ENCODE measurements at regions not wholly inside any gene's neighbourhood (a gene's known extent, or its start where the extent isn't known, plus 50 kb on each side); places are given as distances from the start of the nearest gene placed in this dataset.
"Not testable (repeated sequence)": the region's sequence is repeated elsewhere in the genome, so short reads cannot be mapped to it uniquely, and the experiment has no call there.

DNA sequence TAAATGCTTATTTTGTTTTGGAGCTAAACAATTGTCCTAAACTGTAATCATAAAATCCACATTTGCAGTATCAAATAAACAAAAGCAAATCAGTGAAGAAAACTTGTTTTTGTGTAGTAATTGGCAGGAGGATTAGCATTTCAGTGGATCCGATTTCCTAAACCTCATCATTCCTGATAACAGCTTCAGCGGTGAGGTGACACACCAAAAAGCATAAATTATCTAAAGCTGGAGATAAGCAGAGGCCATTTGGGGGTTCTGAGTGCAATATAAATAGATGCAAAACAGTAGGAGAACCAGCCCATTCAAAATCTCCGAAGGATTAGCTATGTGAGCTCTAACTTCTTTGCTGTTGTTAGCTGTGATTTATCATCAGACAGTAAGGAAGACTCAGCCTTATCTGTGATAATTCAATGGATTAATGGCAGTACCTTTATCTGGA lies 235.8 kb downstream of the EPHA7 start:
- Histone ChIP-seq H3K9ac (ENCODE audit: low read depth, low read length) (no peak overlapping the region), H3K4me3 (ENCODE audit: low read depth, low read length) (no peak overlapping the region), H3K36me3 (ENCODE audit: control insufficient read depth, insufficient read depth, low read length) (no peaks in the 10 kb centered on the region), H3K9me3 (ENCODE audit: control insufficient read depth, insufficient read depth, low read length) (no peaks in the 10 kb centered on the region), H3K4me1 (ENCODE audit: control insufficient read depth, insufficient read depth, low read length) (peaks cover 7% of the 10 kb centered on the region), H3K27me3 (ENCODE audit: control insufficient read depth, insufficient read depth, low read length) (no peaks in the 10 kb centered on the region)

DNA sequence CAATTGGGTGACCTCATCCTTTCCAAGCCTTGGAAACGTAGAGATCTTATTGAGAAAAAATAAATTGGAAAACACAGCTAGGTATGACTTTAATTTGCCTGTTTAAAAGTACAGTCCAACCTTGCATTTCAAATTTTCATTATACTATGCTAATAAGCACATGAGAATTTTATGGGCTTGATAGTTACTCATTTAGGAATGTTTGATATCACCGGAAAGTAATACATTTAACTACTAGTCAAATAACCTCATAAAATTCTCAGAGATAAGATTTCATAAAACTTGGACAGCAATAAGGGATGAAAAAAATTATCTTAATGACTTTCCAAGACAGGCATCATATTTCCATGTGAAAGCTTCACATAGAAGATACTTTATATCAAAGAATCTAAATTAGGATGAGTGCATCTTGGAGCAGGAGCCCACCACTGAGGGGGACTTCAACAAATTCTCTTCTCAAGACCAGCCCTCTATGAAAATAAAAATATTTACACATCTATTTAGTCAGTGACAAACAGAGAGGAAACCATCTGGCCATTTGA lies 236.3 kb downstream of the EPHA7 start:
- no peak overlapping the region for H3K9ac ChIP-seq (ENCODE audit: low read depth, low read length)
- no peaks in the 10 kb centered on the region for H3K27me3 ChIP-seq (ENCODE audit: control insufficient read depth, insufficient read depth, low read length)
- no peaks in the 10 kb centered on the region for H3K36me3 ChIP-seq (ENCODE audit: control insufficient read depth, insufficient read depth, low read length)
- H3K4me1 ChIP-seq (ENCODE audit: control insufficient read depth, insufficient read depth, low read length) = peaks cover 7% of the 10 kb centered on the region
- H3K9me3 ChIP-seq (ENCODE audit: control insufficient read depth, insufficient read depth, low read length) = no peaks in the 10 kb centered on the region
- H3K4me3 ChIP-seq (ENCODE audit: low read depth, low read length) = no peak overlapping the region

DNA sequence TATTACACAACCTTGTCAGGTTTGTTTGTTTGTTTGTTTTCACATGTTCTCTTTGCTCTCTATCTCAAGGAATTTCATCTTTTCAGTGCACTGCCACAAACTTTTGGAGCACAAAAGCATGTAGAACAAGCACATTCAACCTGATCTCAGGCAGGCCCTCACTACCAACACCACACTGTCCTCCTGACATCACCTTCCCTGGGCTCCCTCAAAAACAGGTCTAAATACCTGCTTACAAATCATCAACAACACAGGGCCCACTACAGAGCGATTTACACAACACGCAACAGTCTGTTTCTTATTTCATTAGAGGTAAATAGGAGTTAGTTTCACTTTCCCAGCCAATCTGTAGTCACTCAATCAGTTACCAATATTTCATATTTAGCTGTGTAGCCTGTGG lies 241.4 kb downstream of the EPHA7 start:
- Histone ChIP-seq H3K27me3 (ENCODE audit: control insufficient read depth, insufficient read depth, low read length) (no peaks in the 10 kb centered on the region), H3K4me3 (ENCODE audit: low read depth, low read length) (no peak overlapping the region), H3K9ac (ENCODE audit: low read depth, low read length) (no peak overlapping the region), H3K4me1 (ENCODE audit: control insufficient read depth, insufficient read depth, low read length) (peaks cover 16% of the 10 kb centered on the region), H3K36me3 (ENCODE audit: control insufficient read depth, insufficient read depth, low read length) (no peaks in the 10 kb centered on the region), H3K9me3 (ENCODE audit: control insufficient read depth, insufficient read depth, low read length) (no peaks in the 10 kb centered on the region)

DNA sequence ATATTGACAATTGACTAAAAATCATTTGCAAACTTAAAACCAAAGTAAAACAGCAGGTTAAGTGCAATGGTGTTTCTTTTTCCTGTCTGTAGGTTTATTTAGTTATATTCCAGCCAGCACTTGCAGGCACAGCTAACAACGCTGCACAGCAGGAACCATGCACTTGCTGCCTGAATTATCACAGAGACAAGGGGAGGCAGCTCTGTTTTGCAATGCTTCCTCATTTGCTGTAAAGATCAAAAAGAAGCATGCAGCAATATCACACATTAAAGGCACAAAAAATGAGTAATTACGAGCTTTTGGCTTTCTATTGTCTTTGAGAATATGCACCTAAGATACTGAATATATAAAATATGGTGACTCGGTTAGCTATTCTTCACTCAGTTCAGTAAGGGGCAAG lies 241.9 kb downstream of the EPHA7 start:
- no peaks in the 10 kb centered on the region for H3K36me3 ChIP-seq (ENCODE audit: control insufficient read depth, insufficient read depth, low read length)
- H3K4me1 ChIP-seq (ENCODE audit: control insufficient read depth, insufficient read depth, low read length) = peaks cover 20% of the 10 kb centered on the region
- H3K27me3 ChIP-seq (ENCODE audit: control insufficient read depth, insufficient read depth, low read length) = no peaks in the 10 kb centered on the region
- H3K9me3 ChIP-seq (ENCODE audit: control insufficient read depth, insufficient read depth, low read length) = no peaks in the 10 kb centered on the region
- no peak overlapping the region for H3K4me3 ChIP-seq (ENCODE audit: low read depth, low read length)
- H3K9ac ChIP-seq (ENCODE audit: low read depth, low read length) = no peak overlapping the region

DNA sequence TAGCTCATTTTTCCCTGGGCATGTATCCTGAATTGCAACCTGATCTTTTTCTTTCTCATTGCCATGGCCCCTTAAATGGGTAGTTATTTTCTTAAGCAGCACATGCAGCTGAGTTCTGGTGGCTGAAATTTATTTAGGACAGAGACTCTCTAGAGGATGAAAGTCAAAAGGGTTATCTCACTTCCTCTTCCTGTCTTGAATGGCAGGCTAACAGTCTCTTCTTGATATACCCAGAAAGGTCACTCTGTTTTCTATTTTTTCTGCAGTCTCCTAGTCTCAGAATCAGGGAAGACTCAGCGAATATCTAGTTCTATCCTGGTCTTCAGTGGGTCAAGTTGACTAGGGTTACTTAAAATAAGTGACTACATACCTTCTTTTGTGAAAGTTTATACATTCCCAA lies 243.3 kb downstream of the EPHA7 start:
- Histone ChIP-seq H3K9ac (ENCODE audit: low read depth, low read length) (no peak overlapping the region), H3K4me1 (ENCODE audit: control insufficient read depth, insufficient read depth, low read length) (peaks cover 20% of the 10 kb centered on the region), H3K9me3 (ENCODE audit: control insufficient read depth, insufficient read depth, low read length) (no peaks in the 10 kb centered on the region), H3K4me3 (ENCODE audit: low read depth, low read length) (no peak overlapping the region), H3K36me3 (ENCODE audit: control insufficient read depth, insufficient read depth, low read length) (no peaks in the 10 kb centered on the region), H3K27me3 (ENCODE audit: control insufficient read depth, insufficient read depth, low read length) (no peaks in the 10 kb centered on the region)

DNA sequence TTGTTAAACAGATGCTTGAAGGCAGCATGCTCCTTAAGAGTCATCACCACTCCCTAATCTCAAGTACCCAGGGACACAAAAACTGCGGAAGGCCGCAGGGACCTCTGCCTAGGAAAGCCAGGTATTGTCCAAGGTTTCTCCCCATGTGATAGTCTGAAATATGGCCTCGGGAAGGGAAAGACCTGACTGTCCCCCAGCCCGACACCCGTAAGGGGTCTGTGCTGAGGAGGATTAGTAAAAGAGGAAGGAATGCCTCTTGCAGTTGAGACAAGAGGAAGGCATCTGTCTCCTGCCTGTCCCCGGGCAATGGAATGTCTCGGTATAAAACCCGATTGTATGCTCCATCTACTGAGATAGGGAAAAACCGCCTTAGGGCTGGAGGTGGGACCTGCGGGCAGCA lies 245.8 kb downstream of the EPHA7 start:
- H3K36me3 ChIP-seq (ENCODE audit: control insufficient read depth, insufficient read depth, low read length); H3K9me3 ChIP-seq (ENCODE audit: control insufficient read depth, insufficient read depth, low read length); H3K4me3 ChIP-seq (ENCODE audit: low read depth, low read length); H3K27me3 ChIP-seq (ENCODE audit: control insufficient read depth, insufficient read depth, low read length); H3K9ac ChIP-seq (ENCODE audit: low read depth, low read length): not testable (repeated sequence)
- H3K4me1 ChIP-seq (ENCODE audit: control insufficient read depth, insufficient read depth, low read length) = peaks cover 19% of the 10 kb centered on the region

DNA sequence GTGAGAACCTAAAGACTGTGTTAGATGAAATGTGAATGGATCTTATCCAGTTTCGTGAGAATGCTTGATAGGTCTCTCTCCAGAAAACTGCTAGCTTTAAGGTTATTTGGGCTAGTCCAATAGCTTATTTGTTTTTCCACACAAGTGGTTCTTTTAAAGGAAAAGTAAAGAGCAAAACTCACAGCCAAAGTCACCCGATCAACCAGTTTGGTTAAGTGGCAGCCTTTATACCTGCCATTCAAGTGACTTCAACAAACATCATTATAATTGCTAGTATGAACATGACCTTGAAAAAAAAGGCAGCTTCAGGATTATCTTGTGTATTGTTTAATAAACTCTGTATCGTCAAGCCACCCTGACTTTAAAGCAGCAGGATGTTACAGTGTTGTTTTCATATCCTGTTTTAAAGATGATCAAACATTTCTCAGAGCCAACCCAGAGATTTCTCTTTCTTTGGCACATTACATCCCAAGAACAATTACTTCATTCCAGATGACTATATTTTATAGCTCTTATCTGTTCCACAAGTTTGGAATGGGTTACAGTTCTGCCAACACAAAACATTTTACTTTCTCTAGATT lies 253.4 kb downstream of the EPHA7 start:
- Histone ChIP-seq H3K27me3 (ENCODE audit: control insufficient read depth, insufficient read depth, low read length) (no peaks in the 10 kb centered on the region), H3K4me1 (ENCODE audit: control insufficient read depth, insufficient read depth, low read length) (peaks cover 3% of the 10 kb centered on the region), H3K4me3 (ENCODE audit: low read depth, low read length) (no peak overlapping the region), H3K9ac (ENCODE audit: low read depth, low read length) (no peak overlapping the region), H3K36me3 (ENCODE audit: control insufficient read depth, insufficient read depth, low read length) (no peaks in the 10 kb centered on the region), H3K9me3 (ENCODE audit: control insufficient read depth, insufficient read depth, low read length) (no peaks in the 10 kb centered on the region)

DNA sequence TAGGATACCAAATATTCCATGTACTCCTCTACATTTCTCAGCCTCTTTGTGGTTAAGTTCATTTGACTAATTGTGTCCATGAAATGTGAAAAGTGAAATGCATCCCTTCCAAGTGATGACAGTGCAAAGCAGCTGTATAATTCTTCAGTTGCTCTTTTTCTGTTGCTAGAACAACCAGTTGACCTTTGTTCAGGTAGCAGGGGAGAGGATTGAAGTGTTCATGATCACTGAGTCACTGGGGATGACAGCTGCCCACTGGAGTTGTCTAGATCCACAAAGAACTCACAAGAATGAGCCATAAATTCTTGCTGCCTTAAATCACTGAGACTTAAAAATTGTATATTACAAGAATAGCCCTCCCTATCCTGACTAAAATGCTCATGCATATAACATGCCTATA lies 254.6 kb downstream of the EPHA7 start:
- no peak overlapping the region for H3K4me3 ChIP-seq (ENCODE audit: low read depth, low read length)
- H3K36me3 ChIP-seq (ENCODE audit: control insufficient read depth, insufficient read depth, low read length) = no peaks in the 10 kb centered on the region
- no peaks in the 10 kb centered on the region for H3K27me3 ChIP-seq (ENCODE audit: control insufficient read depth, insufficient read depth, low read length)
- no peaks in the 10 kb centered on the region for H3K9me3 ChIP-seq (ENCODE audit: control insufficient read depth, insufficient read depth, low read length)
- H3K9ac ChIP-seq (ENCODE audit: low read depth, low read length) = no peak overlapping the region
- H3K4me1 ChIP-seq (ENCODE audit: control insufficient read depth, insufficient read depth, low read length) = peaks cover 3% of the 10 kb centered on the region

DNA sequence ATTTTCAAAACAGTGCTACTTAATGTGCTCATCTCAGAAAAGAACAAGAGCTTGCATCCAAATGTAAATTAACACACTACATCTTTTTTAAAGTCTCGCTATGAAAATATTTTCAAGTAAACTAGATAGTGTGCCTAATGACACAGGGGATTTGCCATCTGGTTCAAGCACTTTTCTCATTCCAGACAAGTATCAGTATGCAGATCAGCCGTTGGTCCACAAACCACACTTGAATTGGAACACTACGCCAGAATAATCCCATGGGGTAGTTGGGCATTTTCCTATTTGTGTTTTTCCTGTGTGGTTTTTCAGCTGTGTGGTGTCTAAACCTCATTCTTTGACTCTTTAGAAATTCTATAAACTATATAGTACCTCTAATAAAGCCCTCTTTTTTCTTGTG lies 256.2 kb downstream of the EPHA7 start:
- Histone ChIP-seq H3K9ac (ENCODE audit: low read depth, low read length) (no peak overlapping the region), H3K9me3 (ENCODE audit: control insufficient read depth, insufficient read depth, low read length) (no peaks in the 10 kb centered on the region), H3K4me3 (ENCODE audit: low read depth, low read length) (no peak overlapping the region), H3K4me1 (ENCODE audit: control insufficient read depth, insufficient read depth, low read length) (no peaks in the 10 kb centered on the region), H3K27me3 (ENCODE audit: control insufficient read depth, insufficient read depth, low read length) (no peaks in the 10 kb centered on the region), H3K36me3 (ENCODE audit: control insufficient read depth, insufficient read depth, low read length) (no peaks in the 10 kb centered on the region)

DNA sequence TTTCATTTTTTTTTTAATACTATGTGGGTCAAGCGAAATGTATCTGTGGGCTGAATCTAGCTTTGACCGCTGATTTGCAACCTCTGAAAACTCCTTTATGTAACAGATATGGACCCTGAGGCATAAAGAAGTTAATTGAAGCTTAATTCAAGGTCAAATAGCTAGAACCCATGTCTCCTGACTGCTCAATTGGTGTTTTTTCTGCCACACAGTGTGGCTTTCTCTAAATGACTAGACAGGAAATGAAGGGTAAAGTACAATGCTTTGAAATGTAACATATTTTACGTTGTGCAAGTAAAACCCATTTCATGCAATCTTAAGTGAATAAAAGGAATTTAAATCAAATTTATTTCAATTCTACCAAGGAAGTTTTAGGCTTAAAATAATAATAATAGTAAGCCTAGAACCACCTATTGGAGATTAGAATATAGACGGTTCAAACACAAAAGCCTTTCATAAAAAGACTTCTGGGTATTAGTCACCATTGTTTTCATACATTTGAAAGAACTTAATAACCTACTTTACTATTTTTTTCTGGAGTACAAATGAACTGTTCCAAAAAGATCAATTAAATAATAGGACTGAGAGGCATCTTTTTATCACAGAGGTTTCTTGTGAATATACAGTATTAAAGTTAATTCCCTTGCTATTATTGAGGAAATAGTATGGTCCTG lies 279.8 kb downstream of the EPHA7 start:
- no peak overlapping the region for H3K4me3 ChIP-seq (ENCODE audit: low read depth, low read length)
- H3K4me1 ChIP-seq (ENCODE audit: control insufficient read depth, insufficient read depth, low read length) = no peaks in the 10 kb centered on the region
- H3K9me3 ChIP-seq (ENCODE audit: control insufficient read depth, insufficient read depth, low read length) = no peaks in the 10 kb centered on the region
- H3K27me3 ChIP-seq (ENCODE audit: control insufficient read depth, insufficient read depth, low read length) = no peaks in the 10 kb centered on the region
- H3K9ac ChIP-seq (ENCODE audit: low read depth, low read length) = no peak overlapping the region
- H3K36me3 ChIP-seq (ENCODE audit: control insufficient read depth, insufficient read depth, low read length) = no peaks in the 10 kb centered on the region

DNA sequence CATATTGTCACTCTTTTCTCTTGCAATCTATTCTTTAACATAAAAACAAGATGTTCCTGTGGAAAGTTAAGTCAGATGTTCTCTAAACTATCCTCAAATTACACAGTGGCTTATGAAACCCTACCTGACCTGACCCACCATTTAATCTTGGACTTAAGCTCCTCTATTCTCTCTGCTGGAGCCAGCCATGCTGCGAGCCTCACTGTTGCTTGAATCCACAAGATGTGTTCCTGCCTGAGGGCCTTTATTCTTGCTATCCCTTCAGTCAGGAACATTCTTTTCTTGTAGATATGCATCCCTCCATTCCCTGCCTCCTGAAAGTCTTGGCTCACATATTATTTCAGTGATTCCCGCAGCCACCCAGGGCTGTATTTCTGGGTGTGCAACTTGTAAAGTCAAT lies 283.2 kb downstream of the EPHA7 start:
- no peak overlapping the region for H3K4me3 ChIP-seq (ENCODE audit: low read depth, low read length)
- H3K4me1 ChIP-seq (ENCODE audit: control insufficient read depth, insufficient read depth, low read length) = no peaks in the 10 kb centered on the region
- H3K36me3 ChIP-seq (ENCODE audit: control insufficient read depth, insufficient read depth, low read length) = no peaks in the 10 kb centered on the region
- H3K27me3 ChIP-seq (ENCODE audit: control insufficient read depth, insufficient read depth, low read length) = no peaks in the 10 kb centered on the region
- no peak overlapping the region for H3K9ac ChIP-seq (ENCODE audit: low read depth, low read length)
- no peaks in the 10 kb centered on the region for H3K9me3 ChIP-seq (ENCODE audit: control insufficient read depth, insufficient read depth, low read length)

DNA sequence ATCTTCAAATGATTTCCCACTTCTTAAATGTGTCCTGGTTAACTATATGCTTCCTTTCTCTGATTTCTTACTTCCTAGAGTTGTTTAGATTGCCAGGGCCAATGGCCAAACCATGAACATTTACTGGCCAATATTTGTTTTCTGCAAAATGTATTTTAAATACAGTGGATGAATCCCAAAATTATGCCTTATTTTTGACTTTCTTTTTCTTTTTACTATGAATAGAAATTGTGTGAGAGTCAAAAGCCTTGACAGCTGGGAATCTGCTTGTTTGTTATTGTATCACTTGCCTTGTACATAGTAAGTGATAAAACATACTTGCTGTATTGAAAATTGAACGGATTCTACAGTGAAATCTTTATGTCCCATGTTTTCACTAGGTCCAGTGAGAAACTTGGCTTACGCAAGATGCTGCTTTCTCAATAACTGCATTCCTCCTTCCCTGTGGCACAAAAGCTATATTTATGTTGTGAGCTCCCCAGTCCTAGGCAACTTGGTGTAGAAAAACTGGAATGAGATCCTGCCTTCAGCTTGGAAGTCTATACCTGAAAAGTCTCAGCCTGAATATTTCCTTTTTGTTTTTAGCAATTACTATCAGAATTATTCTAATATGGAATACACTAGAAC lies 295.2 kb downstream of the EPHA7 start:
- Histone ChIP-seq H3K9ac (ENCODE audit: low read depth, low read length) (no peak overlapping the region), H3K4me1 (ENCODE audit: control insufficient read depth, insufficient read depth, low read length) (peaks cover 8% of the 10 kb centered on the region), H3K9me3 (ENCODE audit: control insufficient read depth, insufficient read depth, low read length) (no peaks in the 10 kb centered on the region)

More for the DNA sequence above, 295.2 kb downstream of the EPHA7 start:
- Histone ChIP-seq H3K27me3 (ENCODE audit: control insufficient read depth, insufficient read depth, low read length) (no peaks in the 10 kb centered on the region), H3K4me3 (ENCODE audit: low read depth, low read length) (no peak overlapping the region), H3K36me3 (ENCODE audit: control insufficient read depth, insufficient read depth, low read length) (no peaks in the 10 kb centered on the region)
